Parathyroid adenoma (tissue), 2 donors: ENCODE measurements at regions not wholly inside any gene's neighbourhood (a gene's known extent, or its start where the extent isn't known, plus 50 kb on each side); places are given as distances from the start of the nearest gene placed in this dataset.

ENCODE experiments used
- H2AFZ ChIP-seq: fragments of 300-600 bp; sonication (generic); one replicate; pipeline ENCODE4 v1.7.0; 2017; ENCODE audit warnings: antibody characterized with exemption, mild to moderate bottlenecking
- H3K27ac ChIP-seq: fragments of 300-600 bp; sonication (generic); one replicate; pipeline ENCODE4 v1.7.0; 2017
- H3K27me3 ChIP-seq: fragments of 300-600 bp; sonication (generic); one replicate; pipeline ENCODE4 v1.7.0; 2017; ENCODE audit warnings: low read length; ENCODE audit not compliant: control insufficient read depth, insufficient read depth
- H3K36me3 ChIP-seq: fragments of 300-600 bp; sonication (generic); one replicate; pipeline ENCODE4 v1.7.0; 2017; ENCODE audit warnings: low read length; ENCODE audit not compliant: control insufficient read depth, insufficient read depth
- H3K4me1 ChIP-seq: fragments of 300-600 bp; sonication (generic); one replicate; pipeline ENCODE4 v1.7.0; 2017; ENCODE audit warnings: control low read depth
- H3K4me2 ChIP-seq: fragments of 300-600 bp; sonication (generic); one replicate; pipeline ENCODE4 v1.7.0; 2017; ENCODE audit warnings: low read length
- H3K4me3 ChIP-seq: fragments of 300-600 bp; sonication (generic); one replicate; pipeline ENCODE4 v1.7.0; 2017; ENCODE audit warnings: low read depth, low read length
- H3K79me2 ChIP-seq: fragments of 300-600 bp; sonication (generic); one replicate; pipeline ENCODE4 v1.7.0; 2017; ENCODE audit warnings: control low read depth
- H3K9ac ChIP-seq: fragments of 300-600 bp; sonication (generic); one replicate; pipeline ENCODE4 v1.7.0; 2017; ENCODE audit warnings: mild to moderate bottlenecking
- H3K9me3 ChIP-seq: fragments of 300-600 bp; sonication (generic); one replicate; pipeline ENCODE4 v1.7.0; 2017; ENCODE audit warnings: low read length; ENCODE audit not compliant: control insufficient read depth
- CTCF ChIP-seq: fragments of 300-600 bp; sonication (generic); IDR thresholded peaks from one replicate; pipeline ENCODE4 v1.7.0; 2017; ENCODE audit warnings: antibody characterized with exemption, mild to moderate bottlenecking
- donor health status: primary hyperparathyroidism.

GRCh38 chr3:104584682-104585081 is 782.0 kb upstream of the ALCAM start:
- Histone ChIP-seq H2AFZ (no peak overlapping the region), H3K27me3 (no peaks in the 10 kb centered on the region), H3K9me3 (no peaks in the 10 kb centered on the region), H3K4me1 (no peaks in the 10 kb centered on the region), H3K79me2 (no peaks in the 10 kb centered on the region), H3K4me2 (no peak overlapping the region), H3K9ac (no peak overlapping the region), H3K36me3 (no peaks in the 10 kb centered on the region), H3K27ac (no peak overlapping the region), H3K4me3 (no peak overlapping the region)
- no peak for TF ChIP-seq CTCF

GRCh38 chr3:104586344-104586743 is 780.4 kb upstream of the ALCAM start:
- no peaks in the 10 kb centered on the region for H3K36me3 ChIP-seq
- H3K4me3 ChIP-seq = no peak overlapping the region
- no peak overlapping the region for H3K9ac ChIP-seq
- H2AFZ ChIP-seq = no peak overlapping the region
- H3K27ac ChIP-seq = no peak overlapping the region
- H3K9me3 ChIP-seq = no peaks in the 10 kb centered on the region
- no peak for TF ChIP-seq CTCF
- H3K79me2 ChIP-seq = no peaks in the 10 kb centered on the region
- H3K4me1 ChIP-seq = no peaks in the 10 kb centered on the region
- no peaks in the 10 kb centered on the region for H3K27me3 ChIP-seq
- no peak overlapping the region for H3K4me2 ChIP-seq

GRCh38 chr3:104588442-104588841 is 778.3 kb upstream of the ALCAM start:
- Histone ChIP-seq H3K9ac (no peak overlapping the region), H3K79me2 (no peaks in the 10 kb centered on the region), H3K36me3 (no peaks in the 10 kb centered on the region), H3K27ac (no peak overlapping the region), H3K27me3 (no peaks in the 10 kb centered on the region), H3K4me3 (no peak overlapping the region), H3K9me3 (no peaks in the 10 kb centered on the region), H3K4me2 (no peak overlapping the region), H2AFZ (no peak overlapping the region), H3K4me1 (no peaks in the 10 kb centered on the region)
- TF ChIP-seq CTCF = no peak

GRCh38 chr3:104591776-104592175 is 774.9 kb upstream of the ALCAM start:
- Histone ChIP-seq H3K36me3 (no peaks in the 10 kb centered on the region), H3K9me3 (no peaks in the 10 kb centered on the region), H3K9ac (no peak overlapping the region), H3K4me3 (no peak overlapping the region), H3K4me1 (peaks cover 7% of the 10 kb centered on the region), H3K27me3 (no peaks in the 10 kb centered on the region), H3K27ac (no peak overlapping the region), H3K4me2 (no peak overlapping the region), H2AFZ (no peak overlapping the region), H3K79me2 (no peaks in the 10 kb centered on the region)
- TF ChIP-seq CTCF = no peak

GRCh38 chr3:104594491-104594890 is 772.2 kb upstream of the ALCAM start:
- H3K27me3 ChIP-seq = no peaks in the 10 kb centered on the region
- H3K36me3 ChIP-seq = no peaks in the 10 kb centered on the region
- no peak overlapping the region for H3K4me3 ChIP-seq
- H3K79me2 ChIP-seq = no peaks in the 10 kb centered on the region
- H3K4me1 ChIP-seq = peaks cover 25% of the 10 kb centered on the region
- H3K4me2 ChIP-seq = no peak overlapping the region
- H3K27ac ChIP-seq = no peak overlapping the region
- TF ChIP-seq CTCF = no peak
- H3K9ac ChIP-seq = no peak overlapping the region
- no peaks in the 10 kb centered on the region for H3K9me3 ChIP-seq
- H2AFZ ChIP-seq = no peak overlapping the region
